22Rv1 (cell line): ENCODE measurements at regions not wholly inside any gene's neighbourhood (a gene's known extent, or its start where the extent isn't known, plus 50 kb on each side); places are given as distances from the start of the nearest gene placed in this dataset.

ENCODE experiments used
- CTCF ChIP-seq: fragments of 450-650 bp; IDR thresholded peaks from 2 replicates; pipeline ENCODE4 v1.5.1; 2017; ENCODE audit warnings: mild to moderate bottlenecking
- ZFX ChIP-seq: fragments of 450-650 bp; IDR thresholded peaks from 2 replicates; pipeline ENCODE4 v1.6.1; 2017; ENCODE audit warnings: antibody characterized with exemption, borderline replicate concordance

- TF ChIP-seq CTCF: no peak
- TF ChIP-seq ZFX: no peak
Measured at GRCh38 chr18:38576349-38576748, 1010.8 kb upstream of the CELF4 start.
